H9 (cell line): ENCODE measurements at regions not wholly inside any gene's neighbourhood (a gene's known extent, or its start where the extent isn't known, plus 50 kb on each side); places are given as distances from the start of the nearest gene placed in this dataset.

Experiments used
- DNase-seq: peaks from one replicate; pipeline ENCODE4 v3.0.0-alpha.2; 2017
- H2AFZ ChIP-seq: one replicate; pipeline ENCODE4 v1.6.1; 2013; ENCODE audit warnings: mild to moderate bottlenecking, low read length, control low read depth, moderate library complexity
- H2AK5ac ChIP-seq: 2 replicates; pipeline ENCODE4 v1.6.1; 2013; ENCODE audit warnings: low read length, control low read depth, mixed read lengths; ENCODE audit not compliant: insufficient read length
- H2BK120ac ChIP-seq: one replicate; pipeline ENCODE4 v1.6.1; 2013; ENCODE audit warnings: low read depth, mild to moderate bottlenecking, low read length, control low read depth, inconsistent platforms; ENCODE audit not compliant: poor library complexity, severe bottlenecking
- H2BK12ac ChIP-seq: 2 replicates; pipeline ENCODE4 v1.6.1; 2013; ENCODE audit warnings: low read length, control low read depth, mixed read lengths, low read depth; ENCODE audit not compliant: insufficient read length
- H2BK15ac ChIP-seq: 2 replicates; pipeline ENCODE4 v1.6.1; 2013; ENCODE audit warnings: low read depth, low read length, control low read depth
- H2BK20ac ChIP-seq: one replicate; pipeline ENCODE4 v1.6.1; 2013; ENCODE audit warnings: low read depth, mild to moderate bottlenecking, low read length, control low read depth, inconsistent platforms; ENCODE audit not compliant: poor library complexity, severe bottlenecking
- H2BK5ac ChIP-seq: 2 replicates; pipeline ENCODE4 v1.6.1; 2013; ENCODE audit warnings: low read length, control low read depth, mixed read lengths; ENCODE audit not compliant: insufficient read length
- H3K14ac ChIP-seq: 2 replicates; pipeline ENCODE4 v1.6.1; 2013; ENCODE audit warnings: low read length, control low read depth; ENCODE audit not compliant: insufficient read depth
- H3K18ac ChIP-seq: 2 replicates; pipeline ENCODE4 v1.6.1; 2013; ENCODE audit warnings: low read depth, mild to moderate bottlenecking, mixed read lengths, low read length, control low read depth; ENCODE audit not compliant: insufficient read length
- H3K23ac ChIP-seq: 2 replicates; pipeline ENCODE4 v1.6.1; 2013; ENCODE audit warnings: low read length, control low read depth, mixed read lengths, low read depth; ENCODE audit not compliant: insufficient read length
- H3K23me2 ChIP-seq: 2 replicates; pipeline ENCODE4 v1.6.1; 2013; ENCODE audit warnings: low read depth, mild to moderate bottlenecking, mixed read lengths, low read length, control low read depth; ENCODE audit not compliant: insufficient read length, poor library complexity, severe bottlenecking
- H3K27ac ChIP-seq: 2 replicates; pipeline ENCODE4 v1.5.1; 2013; ENCODE audit warnings: low read length, control low read depth, mixed read lengths, low read depth; ENCODE audit not compliant: insufficient read length
- H3K27me3 ChIP-seq: 2 replicates; pipeline ENCODE4 v1.6.1; 2013; ENCODE audit warnings: low read length, control low read depth, inconsistent platforms; ENCODE audit not compliant: insufficient read depth
- H3K4ac ChIP-seq: 2 replicates; pipeline ENCODE4 v1.6.1; 2013; ENCODE audit warnings: low read depth, mild to moderate bottlenecking, control low read depth, inconsistent platforms, low read length, moderate library complexity
- H3K4me1 ChIP-seq: 2 replicates; pipeline ENCODE4 v1.6.1; 2013; ENCODE audit warnings: low read length, control low read depth, inconsistent platforms; ENCODE audit not compliant: insufficient read depth
- H3K4me2 ChIP-seq: 2 replicates; pipeline ENCODE4 v1.6.1; 2013; ENCODE audit warnings: low read length, control low read depth, mixed read lengths; ENCODE audit not compliant: insufficient read length, insufficient read depth
- H3K56ac ChIP-seq: 2 replicates; pipeline ENCODE4 v1.6.1; 2013; ENCODE audit warnings: low read depth, mild to moderate bottlenecking, mixed read lengths, low read length, control low read depth; ENCODE audit not compliant: insufficient read length
- H3K79me1 ChIP-seq: 2 replicates; pipeline ENCODE4 v1.6.1; 2013; ENCODE audit warnings: low read depth, mild to moderate bottlenecking, moderate library complexity, low read length, control low read depth, inconsistent platforms; ENCODE audit not compliant: insufficient read depth, poor library complexity, severe bottlenecking
- H3K79me2 ChIP-seq: 2 replicates; pipeline ENCODE4 v1.6.1; 2013; ENCODE audit warnings: low read length, control low read depth, inconsistent platforms; ENCODE audit not compliant: insufficient read depth
- H3K9ac ChIP-seq: 2 replicates; pipeline ENCODE4 v1.6.1; 2013; ENCODE audit warnings: low read length, control low read depth, mixed read lengths; ENCODE audit not compliant: insufficient read length; ENCODE audit errors: extremely low read depth
- H3K9me3 ChIP-seq: one replicate; pipeline ENCODE4 v1.6.1; 2013; ENCODE audit warnings: low read depth, low read length, inconsistent platforms; ENCODE audit not compliant: control insufficient read depth
- H3T11ph ChIP-seq: one replicate; pipeline ENCODE4 v1.6.1; 2013; ENCODE audit warnings: mild to moderate bottlenecking, low read length, control low read depth, inconsistent platforms
- H4K20me1 ChIP-seq: one replicate; pipeline ENCODE4 v1.6.1; 2013; ENCODE audit not compliant: control insufficient read depth, insufficient read length, insufficient read depth
- H4K5ac ChIP-seq: 2 replicates; pipeline ENCODE4 v1.6.1; 2013; ENCODE audit warnings: low read depth, mild to moderate bottlenecking, mixed read lengths, low read length, control low read depth; ENCODE audit not compliant: insufficient read length
- H4K8ac ChIP-seq: replicated peaks from 2 replicates; pipeline ENCODE4 v1.6.1; 2013; ENCODE audit warnings: low read length, control low read depth, mixed read lengths, low read depth; ENCODE audit not compliant: insufficient read length
- H4K91ac ChIP-seq: 2 replicates; pipeline ENCODE4 v1.6.1; 2013; ENCODE audit warnings: low read depth, mild to moderate bottlenecking, moderate library complexity, mixed read lengths, low read length, control low read depth; ENCODE audit not compliant: insufficient read length
- H3K27ac Mint-ChIP-seq, 3 experiments: 2 replicates in 2 of 3; 3 replicates in 1 of 3; pipeline ENCODE4 v1.8.0; 2020 to 2021; ENCODE audit warnings: mixed read lengths in 3 of 3, mild to moderate bottlenecking in 1 of 3, moderate library complexity in 1 of 3
- H3K27me3 Mint-ChIP-seq: 2 replicates; pipeline ENCODE4 v1.8.0; 2021; ENCODE audit warnings: low read depth, mild to moderate bottlenecking, moderate library complexity, mixed read lengths
- H3K36me3 Mint-ChIP-seq, 3 experiments: 2 replicates in 2 of 3; 3 replicates in 1 of 3; pipeline ENCODE4 v1.8.0; 2020 to 2021; ENCODE audit warnings: low read depth in 3 of 3, mixed read lengths in 3 of 3; ENCODE audit not compliant: insufficient read depth in 1 of 3
- H3K4me1 Mint-ChIP-seq, 2 experiments: 2 replicates each; pipeline ENCODE4 v1.8.0; 2020; ENCODE audit warnings: mixed read lengths in 2 of 2
- H3K4me3 Mint-ChIP-seq, 2 experiments: 2 replicates in 1 of 2; 3 replicates in 1 of 2; pipeline ENCODE4 v1.8.0; 2020 to 2021; ENCODE audit warnings: mild to moderate bottlenecking in 2 of 2, mixed read lengths in 2 of 2, moderate library complexity in 1 of 2
- H3K9me3 Mint-ChIP-seq, 2 experiments: 2 replicates in 1 of 2; 3 replicates in 1 of 2; pipeline ENCODE4 v1.8.0; 2020; ENCODE audit warnings: mild to moderate bottlenecking in 2 of 2, mixed read lengths in 2 of 2, moderate library complexity in 1 of 2
- WGBS: extraction: QIAGEN DNeasy Blood & Tissue Kit; methylation state at CpG from one replicate; pipeline ENCODE4 v1.1.7; 2013; ENCODE audit warnings: missing lambda C conversion rate, low lambda C conversion rate, mixed read lengths; ENCODE audit not compliant: insufficient read length; ENCODE audit errors: extremely low coverage; 5-methylcytosine and 5-hydroxymethylcytosine counted together
- TF ChIP-seq, protein P1 (sequence below): fragments of 200-600 bp; sonication (generic); conservative IDR thresholded peaks from 3 replicates; pipeline ENCODE4 v1.8.0; 2021; ENCODE audit warnings: antibody characterized with exemption, mild to moderate bottlenecking

- no peak for DNase-seq
- H3K27ac ChIP-seq: no peak overlapping the region
- H2AFZ ChIP-seq: no peak overlapping the region
- no peak overlapping the region for H3K9ac ChIP-seq
- no peak overlapping the region for H3T11ph ChIP-seq
- no peak overlapping the region for H2BK5ac ChIP-seq
- H2BK15ac ChIP-seq: no peak overlapping the region
- H2AK5ac ChIP-seq: no peak overlapping the region
- H2BK120ac ChIP-seq: no peak overlapping the region
- no peak overlapping the region for H3K18ac ChIP-seq
- H4K20me1 ChIP-seq: no peaks in the 10 kb centered on the region
- H3K79me1 ChIP-seq: no peaks in the 10 kb centered on the region
- H4K5ac ChIP-seq: no peak overlapping the region
- H3K4me1 Mint-ChIP-seq: no peaks in the 10 kb centered on the region
- H3K56ac ChIP-seq: no peak overlapping the region
- H4K91ac ChIP-seq: no peak overlapping the region
- H3K4me3 Mint-ChIP-seq: no peak overlapping the region
- no peak overlapping the region for H2BK12ac ChIP-seq
- no peak overlapping the region for H3K4me2 ChIP-seq
- H3K14ac ChIP-seq: no peak overlapping the region
- no peak overlapping the region for H3K4ac ChIP-seq
- no peaks in the 10 kb centered on the region for H3K4me1 ChIP-seq
- H4K8ac ChIP-seq: no peak overlapping the region
- H3K9me3 ChIP-seq: no peaks in the 10 kb centered on the region
- no CpG with 5 or more reads among the region's 6 CpGs for WGBS
- TF ChIP-seq, protein P1, sequence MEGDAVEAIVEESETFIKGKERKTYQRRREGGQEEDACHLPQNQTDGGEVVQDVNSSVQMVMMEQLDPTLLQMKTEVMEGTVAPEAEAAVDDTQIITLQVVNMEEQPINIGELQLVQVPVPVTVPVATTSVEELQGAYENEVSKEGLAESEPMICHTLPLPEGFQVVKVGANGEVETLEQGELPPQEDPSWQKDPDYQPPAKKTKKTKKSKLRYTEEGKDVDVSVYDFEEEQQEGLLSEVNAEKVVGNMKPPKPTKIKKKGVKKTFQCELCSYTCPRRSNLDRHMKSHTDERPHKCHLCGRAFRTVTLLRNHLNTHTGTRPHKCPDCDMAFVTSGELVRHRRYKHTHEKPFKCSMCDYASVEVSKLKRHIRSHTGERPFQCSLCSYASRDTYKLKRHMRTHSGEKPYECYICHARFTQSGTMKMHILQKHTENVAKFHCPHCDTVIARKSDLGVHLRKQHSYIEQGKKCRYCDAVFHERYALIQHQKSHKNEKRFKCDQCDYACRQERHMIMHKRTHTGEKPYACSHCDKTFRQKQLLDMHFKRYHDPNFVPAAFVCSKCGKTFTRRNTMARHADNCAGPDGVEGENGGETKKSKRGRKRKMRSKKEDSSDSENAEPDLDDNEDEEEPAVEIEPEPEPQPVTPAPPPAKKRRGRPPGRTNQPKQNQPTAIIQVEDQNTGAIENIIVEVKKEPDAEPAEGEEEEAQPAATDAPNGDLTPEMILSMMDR: no peak
- H3K23me2 ChIP-seq: no peaks in the 10 kb centered on the region
- no peaks in the 10 kb centered on the region for H3K79me2 ChIP-seq
- H3K23ac ChIP-seq: no peak overlapping the region
- H3K27me3 Mint-ChIP-seq: peaks cover 9% of the 10 kb centered on the region; the same call in 1 of the 2 replicates
- H3K9me3 Mint-ChIP-seq: no peaks in the 10 kb centered on the region
- no peaks in the 10 kb centered on the region for H3K27me3 ChIP-seq
- no peaks in the 10 kb centered on the region for H3K36me3 Mint-ChIP-seq
- H2BK20ac ChIP-seq: no peak overlapping the region
- no peak overlapping the region; a peak in 1 of 7 replicates for H3K27ac Mint-ChIP-seq
Observed at GRCh38 chr10:78702876-78703275, 365.9 kb upstream of the ZMIZ1 start.
